Mucosa of descending colon (tissue), 3 donors: ENCODE measurements at regions not wholly inside any gene's neighbourhood (a gene's known extent, or its start where the extent isn't known, plus 50 kb on each side); places are given as distances from the start of the nearest gene placed in this dataset.
"Not testable (repeated sequence)": the region's sequence is repeated elsewhere in the genome, so short reads cannot be mapped to it uniquely, and the experiment has no call there.

Source experiments
- ATAC-seq: fragments of 200-7000 bp; cut with Tn5 transposase; one replicate; pipeline ENCODE4 v1.9.1; 2020; ENCODE audit warnings: mild to moderate bottlenecking, moderate library complexity
- DNase-seq, 3 donors: peaks; one replicate each; pipeline ENCODE4 v3.0.0-alpha.2; 2020
- H3K36me3 ChIP-seq: fragments of 200-600 bp; one replicate; pipeline ENCODE4 v1.8.0; 2021; ENCODE audit warnings: low read depth, mild to moderate bottlenecking
- H3K4me1 ChIP-seq: fragments of 200-600 bp; one replicate; pipeline ENCODE4 v1.8.0; 2021; ENCODE audit warnings: low read depth, mild to moderate bottlenecking
- H3K4me3 ChIP-seq: fragments of 200-600 bp; one replicate; pipeline ENCODE4 v1.8.0; 2021; ENCODE audit warnings: mild to moderate bottlenecking
- H3K9me3 ChIP-seq: fragments of 200-600 bp; one replicate; pipeline ENCODE4 v1.8.0; 2021; ENCODE audit warnings: mild to moderate bottlenecking
- intact Hi-C, 2 donors: fragments of 100-400 bp; cut with DNase I in 1 of 2; cut with micrococcal nuclease in 1 of 2; formaldehyde crosslinking; loops; one replicate each; pipeline versions ENCODE4 v1.11.0 to v1.11.1; 2022; cut with DNase I, micrococcal nuclease
- TF ChIP-seq, protein P1 (sequence below): fragments of 200-600 bp; IDR thresholded peaks from one replicate; pipeline ENCODE4 v1.8.0; 2022; ENCODE audit warnings: antibody characterized with exemption, mild to moderate bottlenecking
- donor health status: DM: no; HTN: no; CAD: no; lungs with moderate emphysema.
- donor health status: DM: no; HTN: no; CAD: no.
- donor health status: DM: no; HTN: yes; CAD: no.

DNA sequence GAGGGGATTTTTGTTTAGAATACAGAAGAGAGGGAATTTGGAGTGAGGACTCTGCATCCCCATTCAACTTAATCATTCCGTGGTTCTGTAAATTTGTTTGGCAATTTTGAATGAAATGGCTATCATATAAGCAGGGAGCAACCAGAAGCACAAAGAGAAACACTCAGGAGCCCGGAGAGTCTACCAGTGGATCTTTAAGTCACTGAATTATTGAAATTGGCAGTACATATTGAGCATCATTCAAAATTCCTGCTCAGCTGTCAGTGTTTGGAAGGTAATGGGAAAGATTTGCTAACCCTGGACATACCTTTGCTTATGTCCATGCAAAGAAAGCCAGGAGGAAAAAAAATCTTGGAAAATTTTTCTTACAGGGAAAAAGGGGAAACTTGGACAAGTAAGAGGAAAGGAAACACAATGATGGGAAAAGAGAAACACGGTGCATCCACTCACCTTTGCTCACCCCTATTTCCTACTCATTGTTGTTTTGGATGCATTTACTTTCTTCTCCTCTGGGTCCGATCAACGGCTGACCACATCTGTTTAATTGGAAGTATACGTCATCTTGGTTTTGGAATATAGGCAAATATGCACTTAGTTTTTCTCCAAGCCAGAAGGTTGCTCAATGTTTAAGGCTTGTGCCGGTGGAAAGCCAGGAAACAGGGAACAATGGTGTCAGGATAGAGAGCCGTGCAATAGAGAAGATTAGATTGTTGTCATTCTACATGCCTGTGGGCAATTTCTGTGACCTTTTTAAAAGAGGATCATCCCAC lies 243.0 kb upstream of the LYPLAL1 start:
- Histone ChIP-seq H3K9me3 (no peaks in the 10 kb centered on the region), H3K36me3 (no peaks in the 10 kb centered on the region), H3K4me3 (no peak overlapping the region), H3K4me1 (no peaks in the 10 kb centered on the region)
- ATAC-seq, result no peak
- TF ChIP-seq, protein P1, sequence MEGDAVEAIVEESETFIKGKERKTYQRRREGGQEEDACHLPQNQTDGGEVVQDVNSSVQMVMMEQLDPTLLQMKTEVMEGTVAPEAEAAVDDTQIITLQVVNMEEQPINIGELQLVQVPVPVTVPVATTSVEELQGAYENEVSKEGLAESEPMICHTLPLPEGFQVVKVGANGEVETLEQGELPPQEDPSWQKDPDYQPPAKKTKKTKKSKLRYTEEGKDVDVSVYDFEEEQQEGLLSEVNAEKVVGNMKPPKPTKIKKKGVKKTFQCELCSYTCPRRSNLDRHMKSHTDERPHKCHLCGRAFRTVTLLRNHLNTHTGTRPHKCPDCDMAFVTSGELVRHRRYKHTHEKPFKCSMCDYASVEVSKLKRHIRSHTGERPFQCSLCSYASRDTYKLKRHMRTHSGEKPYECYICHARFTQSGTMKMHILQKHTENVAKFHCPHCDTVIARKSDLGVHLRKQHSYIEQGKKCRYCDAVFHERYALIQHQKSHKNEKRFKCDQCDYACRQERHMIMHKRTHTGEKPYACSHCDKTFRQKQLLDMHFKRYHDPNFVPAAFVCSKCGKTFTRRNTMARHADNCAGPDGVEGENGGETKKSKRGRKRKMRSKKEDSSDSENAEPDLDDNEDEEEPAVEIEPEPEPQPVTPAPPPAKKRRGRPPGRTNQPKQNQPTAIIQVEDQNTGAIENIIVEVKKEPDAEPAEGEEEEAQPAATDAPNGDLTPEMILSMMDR, result no peak
- DNase-seq, result no peak
- intact Hi-C loops, result no loop called here

DNA sequence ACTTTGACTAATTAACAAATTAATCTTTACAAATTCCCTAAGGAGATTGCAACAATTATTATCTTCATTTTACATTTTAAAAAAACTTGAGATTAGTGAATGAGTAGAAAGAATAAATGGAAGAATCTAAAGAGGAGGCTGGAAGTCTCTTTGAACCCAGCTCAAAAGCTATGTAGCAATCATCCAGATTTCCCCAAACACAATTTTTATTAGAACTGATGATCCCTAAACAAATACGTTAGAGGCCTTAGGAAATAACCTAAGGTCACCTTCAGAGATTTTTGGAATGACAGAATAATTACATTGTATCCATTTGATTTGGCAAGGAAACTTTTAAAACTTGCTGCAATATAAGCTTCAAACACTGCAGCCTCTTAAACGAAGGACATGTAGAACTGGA lies 242.4 kb upstream of the LYPLAL1 start:
- TF ChIP-seq, protein P1, result no peak
- DNase-seq (no peak), ATAC-seq (no peak)
- Histone ChIP-seq H3K4me3 (no peak overlapping the region), H3K4me1 (no peaks in the 10 kb centered on the region), H3K36me3 (no peaks in the 10 kb centered on the region), H3K9me3 (no peaks in the 10 kb centered on the region)
- intact Hi-C loops, result no loop called here

DNA sequence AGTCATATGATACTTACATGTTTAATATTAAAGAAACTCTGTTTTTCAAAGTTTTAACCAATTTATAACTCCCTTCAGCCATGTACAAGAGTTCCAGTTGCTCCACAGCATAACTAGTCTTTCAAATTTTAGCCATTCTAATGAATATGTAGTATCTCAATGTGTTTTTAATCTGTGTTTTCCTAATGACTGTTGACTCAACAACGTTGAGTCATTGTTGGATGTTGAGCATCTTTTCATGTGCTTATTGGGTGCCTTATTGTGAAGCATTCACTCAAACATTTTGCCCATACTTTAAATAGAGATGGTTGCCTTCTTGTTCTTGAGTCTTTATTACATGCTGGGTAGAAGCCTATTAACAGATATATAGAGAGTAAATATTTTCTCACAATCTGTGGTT lies 240.2 kb upstream of the LYPLAL1 start:
- no peaks in the 10 kb centered on the region for H3K36me3 ChIP-seq
- no peak overlapping the region for H3K4me3 ChIP-seq
- H3K4me1 ChIP-seq, result no peaks in the 10 kb centered on the region
- DNase-seq, result no peak
- TF ChIP-seq, protein P1, result no peak
- intact Hi-C loops, result no loop called here
- no peak for ATAC-seq
- no peaks in the 10 kb centered on the region for H3K9me3 ChIP-seq

DNA sequence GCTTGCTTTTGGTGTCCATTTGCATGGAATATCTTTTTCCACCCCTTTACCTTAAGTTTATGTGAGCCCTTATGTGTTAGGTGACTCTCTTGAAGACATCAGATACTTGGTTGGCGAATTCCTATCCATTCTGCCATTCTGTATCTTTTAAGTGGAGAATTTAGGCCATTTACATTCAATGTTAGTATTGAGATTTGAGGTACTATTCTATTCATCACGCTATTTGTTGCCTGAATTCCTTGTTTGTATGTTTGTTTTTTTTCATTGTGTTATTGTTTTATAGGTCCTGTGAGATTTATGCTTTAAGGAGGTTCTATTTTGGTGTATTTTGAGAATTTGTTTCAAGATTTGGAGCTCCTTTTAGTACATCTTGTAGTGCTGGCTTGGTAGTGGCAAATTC lies 238.3 kb upstream of the LYPLAL1 start:
- intact Hi-C loops, H3K36me3 ChIP-seq, H3K4me1 ChIP-seq, DNase-seq, H3K4me3 ChIP-seq, H3K9me3 ChIP-seq, ATAC-seq: not testable (repeated sequence)

DNA sequence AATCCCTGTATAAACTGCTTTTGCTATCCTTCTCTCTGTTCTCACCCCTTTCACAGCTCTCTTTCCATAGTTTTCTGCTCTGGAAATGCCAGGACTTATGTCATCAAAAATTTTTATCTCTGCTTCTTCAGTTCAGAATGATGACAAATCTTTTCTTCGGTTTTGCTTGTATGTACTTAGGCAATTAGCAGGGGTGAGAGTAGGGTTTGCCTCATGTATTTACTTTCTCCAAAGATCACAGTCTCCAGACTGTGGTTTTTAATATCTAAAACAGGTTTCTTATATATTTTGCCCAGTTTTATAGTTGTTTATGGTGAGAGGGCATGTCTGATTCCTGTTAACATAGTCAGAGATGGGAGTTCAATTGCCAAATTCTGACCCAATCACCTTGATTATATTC lies 235.4 kb upstream of the LYPLAL1 start:
- no peak for ATAC-seq
- H3K4me3 ChIP-seq, result no peak overlapping the region
- H3K36me3 ChIP-seq, result no peaks in the 10 kb centered on the region
- no peaks in the 10 kb centered on the region for H3K4me1 ChIP-seq
- no peaks in the 10 kb centered on the region for H3K9me3 ChIP-seq
- TF ChIP-seq, protein P1, result no peak
- DNase-seq, result no peak
- intact Hi-C loops, result no loop called here

DNA sequence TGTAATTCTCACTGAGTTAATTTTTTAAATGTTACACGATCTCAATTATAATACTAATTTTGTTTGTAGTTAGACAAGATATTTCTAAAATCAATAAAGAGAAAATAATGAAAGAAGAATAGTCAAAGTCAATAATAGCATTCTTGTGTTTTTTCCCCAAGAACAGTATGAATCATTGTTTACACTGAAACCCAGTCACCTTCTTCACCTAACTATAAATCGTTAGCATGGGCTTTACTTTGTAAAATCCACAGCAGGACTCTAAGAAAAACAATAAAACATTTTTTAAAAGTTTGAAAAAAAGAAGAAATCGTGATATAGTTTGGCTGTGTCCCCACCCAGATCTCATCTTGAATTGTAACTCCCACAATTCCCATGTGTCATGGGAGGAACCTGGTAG lies 234.6 kb upstream of the LYPLAL1 start:
- ATAC-seq (no peak), DNase-seq (no peak)
- TF ChIP-seq, protein P1, result no peak
- no peaks in the 10 kb centered on the region for H3K9me3 ChIP-seq
- H3K4me3 ChIP-seq, result no peak overlapping the region
- no peaks in the 10 kb centered on the region for H3K36me3 ChIP-seq
- intact Hi-C loops, result no loop called here
- H3K4me1 ChIP-seq, result no peaks in the 10 kb centered on the region
